ENCODE measurements at regions not wholly inside any gene's neighbourhood (a gene's known extent, or its start where the extent isn't known, plus 50 kb on each side); places are given as distances from the start of the nearest gene placed in this dataset.

DNA sequence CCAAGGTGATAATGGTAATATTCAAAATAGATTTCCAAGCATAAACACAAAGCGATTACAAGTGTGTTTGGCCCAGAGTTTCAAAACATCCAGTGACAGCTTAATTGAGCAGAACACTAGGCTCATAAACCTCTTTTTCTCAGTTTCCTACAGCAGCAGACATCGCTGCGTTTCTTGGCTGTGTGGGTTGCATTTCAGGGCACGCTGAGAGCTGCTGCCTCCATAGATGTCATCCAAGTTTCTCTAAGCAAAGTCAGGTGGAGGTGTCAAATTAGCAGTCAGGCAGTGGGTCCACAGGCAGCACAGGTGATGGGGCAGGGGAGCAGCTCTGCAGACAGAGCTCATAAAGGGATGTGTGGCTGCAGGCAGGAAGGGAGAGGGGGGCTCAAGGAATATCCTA is 50.5 kb upstream of the COL13A1 start:
- TF ChIP-seq, protein P1, sequence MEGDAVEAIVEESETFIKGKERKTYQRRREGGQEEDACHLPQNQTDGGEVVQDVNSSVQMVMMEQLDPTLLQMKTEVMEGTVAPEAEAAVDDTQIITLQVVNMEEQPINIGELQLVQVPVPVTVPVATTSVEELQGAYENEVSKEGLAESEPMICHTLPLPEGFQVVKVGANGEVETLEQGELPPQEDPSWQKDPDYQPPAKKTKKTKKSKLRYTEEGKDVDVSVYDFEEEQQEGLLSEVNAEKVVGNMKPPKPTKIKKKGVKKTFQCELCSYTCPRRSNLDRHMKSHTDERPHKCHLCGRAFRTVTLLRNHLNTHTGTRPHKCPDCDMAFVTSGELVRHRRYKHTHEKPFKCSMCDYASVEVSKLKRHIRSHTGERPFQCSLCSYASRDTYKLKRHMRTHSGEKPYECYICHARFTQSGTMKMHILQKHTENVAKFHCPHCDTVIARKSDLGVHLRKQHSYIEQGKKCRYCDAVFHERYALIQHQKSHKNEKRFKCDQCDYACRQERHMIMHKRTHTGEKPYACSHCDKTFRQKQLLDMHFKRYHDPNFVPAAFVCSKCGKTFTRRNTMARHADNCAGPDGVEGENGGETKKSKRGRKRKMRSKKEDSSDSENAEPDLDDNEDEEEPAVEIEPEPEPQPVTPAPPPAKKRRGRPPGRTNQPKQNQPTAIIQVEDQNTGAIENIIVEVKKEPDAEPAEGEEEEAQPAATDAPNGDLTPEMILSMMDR (IDR thresholded peaks at IDR 0.05) = no peak
- TF ChIP-seq POLR2A (IDR thresholded peaks at IDR 0.05) (no peak), POLR2AphosphoS5 (IDR thresholded peaks at IDR 0.05) (no peak)
